HG03520 (cell line): ENCODE measurements at regions not wholly inside any gene's neighbourhood (a gene's known extent, or its start where the extent isn't known, plus 50 kb on each side); places are given as distances from the start of the nearest gene placed in this dataset.

Source experiments
- ATAC-seq: cut with Tn5 transposase; IDR thresholded peaks from one replicate; pipeline ENCODE4 v1.9.1; 2021; ENCODE audit warnings: mild to moderate bottlenecking, moderate library complexity; ENCODE audit not compliant: unreplicated experiment

GRCh38 chr6:1514078-1514477 lies 95.6 kb upstream of the FOXC1 start:
- no peak for ATAC-seq

GRCh38 chr6:1515280-1515679 lies 94.4 kb upstream of the FOXC1 start:
- ATAC-seq = no peak

DNA sequence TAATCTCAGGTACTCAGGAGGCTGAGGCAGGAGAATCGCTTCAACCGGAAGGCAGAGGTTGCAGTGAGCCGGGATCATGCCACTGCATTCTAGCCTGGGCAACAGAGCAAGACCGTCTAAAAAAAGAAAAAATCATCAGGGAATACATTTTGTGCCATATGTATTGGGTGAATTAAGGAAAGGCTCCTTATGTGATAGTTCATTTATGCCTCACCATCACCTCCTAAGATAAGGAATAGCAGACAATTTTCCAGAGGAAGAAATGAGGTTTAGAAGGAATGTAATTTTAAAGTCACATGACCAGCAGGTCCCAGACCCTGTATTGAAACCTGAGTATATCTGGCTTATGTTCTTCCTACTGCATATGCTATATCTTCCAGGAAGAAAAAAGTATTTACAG lies 93.9 kb upstream of the FOXC1 start:
- ATAC-seq = no peak

DNA sequence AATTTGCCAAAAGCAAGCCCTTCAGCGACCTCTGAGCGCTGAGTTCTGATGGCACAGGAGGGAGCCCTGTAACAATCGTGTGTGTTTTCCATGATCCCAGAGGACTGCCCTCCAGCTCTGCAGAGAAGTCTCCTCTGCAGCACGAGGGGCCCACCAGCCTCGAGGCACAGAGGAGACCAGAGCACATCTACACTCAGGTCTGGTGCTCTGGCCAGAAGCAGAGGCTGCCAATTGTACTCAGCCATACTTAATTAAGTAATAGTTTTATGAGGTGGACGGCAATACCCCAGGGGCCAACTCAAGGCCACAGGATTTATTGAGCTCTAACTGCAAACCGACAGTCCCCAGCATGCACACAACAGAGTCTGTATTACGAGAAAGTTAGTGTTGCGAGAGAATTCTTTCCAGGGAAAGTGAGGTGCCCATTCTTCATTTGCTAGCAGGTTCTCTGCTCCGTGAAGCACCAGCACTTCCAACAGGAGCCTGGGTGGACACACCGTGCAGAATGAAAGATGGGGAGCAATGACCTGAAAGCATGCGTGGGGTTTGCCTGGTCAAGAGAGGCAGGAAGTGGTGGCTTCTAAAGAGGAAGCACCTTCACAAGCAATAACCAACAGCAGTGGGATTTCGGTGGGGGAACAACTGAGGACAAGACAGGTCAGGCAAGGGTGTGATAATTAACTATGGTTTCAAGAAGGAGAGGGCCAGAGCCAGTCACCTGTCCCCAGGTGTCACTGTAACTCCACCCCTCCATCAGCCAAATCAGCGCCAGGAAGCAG lies 92.8 kb upstream of the FOXC1 start:
- no peak for ATAC-seq

GRCh38 chr6:1518855-1519254 lies 90.9 kb upstream of the FOXC1 start:
- ATAC-seq = no peak

- no peak for ATAC-seq
These were observed 90.1 kb upstream of the FOXC1 start for GRCh38 chr6:1519597-1519996.

GRCh38 chr6:1522779-1523178 lies 86.9 kb upstream of the FOXC1 start:
- no peak for ATAC-seq

DNA sequence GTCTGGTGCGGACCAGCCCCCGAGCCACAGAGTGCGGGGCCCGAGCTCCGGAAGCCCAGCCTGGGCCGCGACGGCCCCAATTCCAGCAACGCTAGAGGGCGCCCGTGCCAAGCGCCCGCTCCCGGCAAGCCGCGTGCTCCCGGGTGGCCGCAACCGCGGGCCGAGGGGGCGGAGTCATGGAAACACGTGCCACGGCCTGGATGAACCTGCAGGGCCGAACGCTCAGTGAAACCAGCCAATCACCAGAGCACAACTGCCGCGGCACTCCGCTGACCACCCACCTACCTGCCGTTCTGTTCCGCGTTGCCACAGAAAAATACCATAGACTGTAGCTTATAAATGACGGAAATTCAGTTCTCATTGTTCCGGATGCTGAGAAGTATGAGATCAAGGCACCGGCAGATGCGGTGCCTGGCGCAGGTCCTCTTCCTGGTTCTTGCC lies 85.7 kb upstream of the FOXC1 start:
- no peak for ATAC-seq

- no peak for ATAC-seq
These were observed 84.2 kb upstream of the FOXC1 start for GRCh38 chr6:1525364-1526038.

- no peak for ATAC-seq
These were observed 83.2 kb upstream of the FOXC1 start for GRCh38 chr6:1526398-1527072.

DNA sequence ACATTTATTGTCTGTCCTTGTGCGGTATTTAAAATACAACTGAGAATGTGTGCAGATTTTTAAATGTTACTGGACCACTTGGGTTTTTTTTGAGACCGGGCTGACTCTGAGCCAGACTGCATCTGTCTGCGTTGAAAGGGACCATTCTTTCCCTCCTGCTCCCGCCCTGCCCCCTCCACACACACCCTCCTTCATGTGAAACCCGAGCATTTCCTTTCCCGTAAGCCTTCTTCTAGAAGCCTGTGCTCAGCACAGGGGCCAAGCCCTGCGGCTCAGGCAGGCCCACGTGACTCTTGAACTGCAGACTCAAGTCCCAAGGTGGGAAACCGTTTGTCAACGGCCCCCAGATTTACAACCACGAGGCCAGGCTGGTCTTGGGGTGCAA lies 82.7 kb upstream of the FOXC1 start:
- no peak for ATAC-seq

- ATAC-seq = no peak
These were observed 74.4 kb upstream of the FOXC1 start for GRCh38 chr6:1535295-1535694.

- ATAC-seq = no peak
These were observed 72.9 kb upstream of the FOXC1 start for GRCh38 chr6:1536526-1537429.

- ATAC-seq = no peak
These were observed 71.3 kb upstream of the FOXC1 start for GRCh38 chr6:1538369-1538768.

GRCh38 chr6:1538810-1539478 lies 70.8 kb upstream of the FOXC1 start:
- ATAC-seq = no peak

GRCh38 chr6:1540864-1541521 lies 68.7 kb upstream of the FOXC1 start:
- ATAC-seq = no peak

- ATAC-seq = no peak
These were observed 67.4 kb upstream of the FOXC1 start for GRCh38 chr6:1542335-1542734.

- ATAC-seq = no peak
These were observed 67.0 kb upstream of the FOXC1 start for GRCh38 chr6:1542764-1543163.

GRCh38 chr6:1544000-1544399 lies 65.7 kb upstream of the FOXC1 start:
- no peak for ATAC-seq

GRCh38 chr6:1544603-1545002 lies 65.1 kb upstream of the FOXC1 start:
- no peak for ATAC-seq
